Testis (tissue), 2 donors: ENCODE measurements at regions not wholly inside any gene's neighbourhood (a gene's known extent, or its start where the extent isn't known, plus 50 kb on each side); places are given as distances from the start of the nearest gene placed in this dataset.

Source experiments
- DNase-seq: peaks from one replicate; pipeline ENCODE4 v3.0.0-alpha.2; 2019
- H3K27ac ChIP-seq, 2 donors: fragments of 200-600 bp; sonication (generic); one replicate each; pipeline ENCODE4 v1.5.1; 2019
- H3K27me3 ChIP-seq: fragments of 200-600 bp; sonication (generic); one replicate; pipeline ENCODE4 v1.5.1; 2019
- H3K36me3 ChIP-seq: fragments of 200-600 bp; sonication (generic); one replicate; pipeline ENCODE4 v1.5.1; 2017; ENCODE audit warnings: low read depth; ENCODE audit errors: missing control alignments
- H3K4me1 ChIP-seq: fragments of 200-600 bp; sonication (generic); one replicate; pipeline ENCODE4 v1.5.1; 2019
- H3K4me3 ChIP-seq, 2 donors: fragments of 200-600 bp; sonication (generic); one replicate each; pipeline ENCODE4 v1.5.1; 2017 to 2019
- H3K9me3 ChIP-seq: fragments of 200-600 bp; sonication (generic); one replicate; pipeline ENCODE4 v1.5.1; 2017
- POLR2A ChIP-seq: fragments of 450-650 bp; IDR thresholded peaks from one replicate; pipeline ENCODE4 v1.6.1; 2017; ENCODE audit warnings: antibody characterized with exemption, mild to moderate bottlenecking, moderate library complexity
- WGBS, 2 donors: methylation state at CpG; one replicate each; pipeline ENCODE4 v1.1.5; 2018; 5-methylcytosine and 5-hydroxymethylcytosine counted together
- intact Hi-C: fragments of 100-400 bp; cut with DNase I; formaldehyde crosslinking; loops from one replicate; pipeline ENCODE4 v1.15.1; 2023; ENCODE audit warnings: low total_unique reads
- TF ChIP-seq, protein P1 (sequence below), 3 experiments: fragments of 450-650 bp in 2 of 3; fragments of 200-600 bp in 1 of 3; sonication (generic) in 1 of 3; IDR thresholded peaks; one replicate each; pipeline ENCODE4 v1.5.1; 2016 to 2019; ENCODE audit warnings: antibody characterized with exemption in 3 of 3, mild to moderate bottlenecking in 2 of 3, moderate library complexity in 1 of 3

DNA sequence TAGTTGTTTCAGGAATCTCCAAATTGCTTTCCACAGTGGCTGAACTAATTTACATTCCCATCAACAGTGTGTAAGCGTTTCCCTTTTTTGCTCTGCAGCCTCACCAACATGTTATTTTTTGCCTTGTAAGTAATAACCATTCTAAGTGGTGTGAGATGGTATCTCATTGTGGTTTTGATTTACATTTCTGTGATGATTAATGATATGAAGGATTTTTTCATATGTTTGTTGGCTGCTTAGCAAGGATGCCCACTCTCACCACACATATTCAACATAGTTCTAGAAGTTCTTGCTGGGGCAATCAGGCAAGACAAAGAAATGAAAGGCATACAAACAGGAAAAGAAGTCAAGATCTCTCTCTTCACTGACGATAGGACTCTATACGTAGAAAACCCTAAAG lies 472.4 kb downstream of the ZNF674 start:
- Histone ChIP-seq H3K27me3 (no peaks in the 10 kb centered on the region), H3K4me3 (no peak overlapping the region), H3K27ac (no peak overlapping the region), H3K4me1 (no peaks in the 10 kb centered on the region), H3K9me3 (no peaks in the 10 kb centered on the region), H3K36me3 (no peaks in the 10 kb centered on the region)
- intact Hi-C loops: no loop called here
- 86 to 89% methylated on average over 3 of the region's 3 CpGs for WGBS, 2 donors
- no peak for TF ChIP-seq POLR2A
- TF ChIP-seq, protein P1, sequence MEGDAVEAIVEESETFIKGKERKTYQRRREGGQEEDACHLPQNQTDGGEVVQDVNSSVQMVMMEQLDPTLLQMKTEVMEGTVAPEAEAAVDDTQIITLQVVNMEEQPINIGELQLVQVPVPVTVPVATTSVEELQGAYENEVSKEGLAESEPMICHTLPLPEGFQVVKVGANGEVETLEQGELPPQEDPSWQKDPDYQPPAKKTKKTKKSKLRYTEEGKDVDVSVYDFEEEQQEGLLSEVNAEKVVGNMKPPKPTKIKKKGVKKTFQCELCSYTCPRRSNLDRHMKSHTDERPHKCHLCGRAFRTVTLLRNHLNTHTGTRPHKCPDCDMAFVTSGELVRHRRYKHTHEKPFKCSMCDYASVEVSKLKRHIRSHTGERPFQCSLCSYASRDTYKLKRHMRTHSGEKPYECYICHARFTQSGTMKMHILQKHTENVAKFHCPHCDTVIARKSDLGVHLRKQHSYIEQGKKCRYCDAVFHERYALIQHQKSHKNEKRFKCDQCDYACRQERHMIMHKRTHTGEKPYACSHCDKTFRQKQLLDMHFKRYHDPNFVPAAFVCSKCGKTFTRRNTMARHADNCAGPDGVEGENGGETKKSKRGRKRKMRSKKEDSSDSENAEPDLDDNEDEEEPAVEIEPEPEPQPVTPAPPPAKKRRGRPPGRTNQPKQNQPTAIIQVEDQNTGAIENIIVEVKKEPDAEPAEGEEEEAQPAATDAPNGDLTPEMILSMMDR (IDR thresholded peaks at IDR 0.05): no peak
- no peak for DNase-seq

DNA sequence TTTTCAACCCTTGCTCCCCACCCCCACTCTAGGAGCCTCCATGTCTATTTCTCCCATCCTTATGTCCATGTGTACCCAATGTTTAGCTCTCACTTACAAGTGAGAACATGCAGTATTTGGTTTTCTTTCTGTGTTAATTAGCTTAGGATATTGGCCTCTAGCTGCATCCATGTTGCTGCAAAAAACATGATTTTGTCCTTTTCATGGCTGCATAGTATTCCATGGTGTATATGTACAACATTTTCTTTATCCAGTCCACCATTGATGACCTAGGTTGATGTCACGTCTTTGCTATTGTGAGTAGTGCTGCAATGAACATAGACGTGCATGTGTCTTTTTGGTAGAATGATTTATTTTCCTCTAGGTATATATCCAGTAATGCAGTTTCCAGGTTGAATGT lies 472.8 kb downstream of the ZNF674 start:
- intact Hi-C loops: no loop called here
- Histone ChIP-seq H3K4me1 (no peaks in the 10 kb centered on the region), H3K27ac (no peak overlapping the region), H3K4me3 (no peak overlapping the region), H3K27me3 (no peaks in the 10 kb centered on the region), H3K36me3 (no peaks in the 10 kb centered on the region), H3K9me3 (no peaks in the 10 kb centered on the region)
- WGBS, 2 donors: 66 to 77% methylated on average over 2 of the region's 2 CpGs
- TF ChIP-seq, protein P1 (IDR thresholded peaks at IDR 0.05): no peak
- TF ChIP-seq POLR2A: no peak
- no peak for DNase-seq

DNA sequence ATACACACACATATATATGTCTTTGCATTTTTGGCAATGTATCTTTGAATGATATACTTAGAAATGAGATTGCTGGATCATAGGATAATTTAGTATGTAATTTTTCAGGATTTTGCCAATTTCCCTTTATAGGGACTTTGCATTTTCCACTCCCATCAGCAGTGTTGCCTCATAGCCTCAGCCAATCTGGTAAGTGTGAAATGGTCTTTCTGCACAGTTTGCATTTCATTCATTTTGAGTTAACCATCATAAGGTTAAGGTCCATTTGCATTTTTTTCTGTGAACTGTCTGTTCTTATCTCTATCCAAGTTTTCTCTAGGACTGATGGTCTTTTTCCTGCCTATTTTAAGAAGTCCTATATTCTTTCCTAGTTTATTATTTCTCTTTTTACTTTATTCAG lies 474.8 kb downstream of the ZNF674 start:
- intact Hi-C loops: no loop called here
- no peaks in the 10 kb centered on the region for H3K27me3 ChIP-seq
- DNase-seq: no peak
- H3K4me3 ChIP-seq: no peak overlapping the region
- H3K9me3 ChIP-seq: no peaks in the 10 kb centered on the region
- H3K27ac ChIP-seq: no peak overlapping the region
- TF ChIP-seq, protein P1 (IDR thresholded peaks at IDR 0.05): no peak
- TF ChIP-seq POLR2A: no peak
- H3K4me1 ChIP-seq: no peaks in the 10 kb centered on the region
- H3K36me3 ChIP-seq: no peaks in the 10 kb centered on the region

DNA sequence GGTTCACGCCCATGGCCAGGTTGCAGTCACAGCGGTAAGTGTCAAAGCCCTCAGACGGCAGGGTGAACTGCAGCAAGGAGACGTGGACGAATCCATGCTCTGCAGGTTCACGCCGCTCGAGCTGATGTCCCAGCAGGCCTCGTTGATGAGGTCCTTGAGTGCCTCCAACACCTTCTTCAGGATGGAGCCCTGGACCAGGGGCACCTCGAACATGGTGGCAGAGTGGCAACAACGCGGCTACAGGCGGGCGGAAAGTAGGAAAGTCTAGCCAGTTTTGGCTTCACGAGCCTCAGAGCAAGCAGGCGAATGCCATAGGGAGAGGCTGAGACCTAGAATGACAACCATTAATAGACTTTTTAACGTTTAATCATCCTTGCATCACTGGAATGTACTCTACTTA lies 485.9 kb downstream of the ZNF674 start:
- 91 to 94% methylated on average over 17 of the region's 17 CpGs for WGBS, 2 donors
- intact Hi-C loops: no loop called here

DNA sequence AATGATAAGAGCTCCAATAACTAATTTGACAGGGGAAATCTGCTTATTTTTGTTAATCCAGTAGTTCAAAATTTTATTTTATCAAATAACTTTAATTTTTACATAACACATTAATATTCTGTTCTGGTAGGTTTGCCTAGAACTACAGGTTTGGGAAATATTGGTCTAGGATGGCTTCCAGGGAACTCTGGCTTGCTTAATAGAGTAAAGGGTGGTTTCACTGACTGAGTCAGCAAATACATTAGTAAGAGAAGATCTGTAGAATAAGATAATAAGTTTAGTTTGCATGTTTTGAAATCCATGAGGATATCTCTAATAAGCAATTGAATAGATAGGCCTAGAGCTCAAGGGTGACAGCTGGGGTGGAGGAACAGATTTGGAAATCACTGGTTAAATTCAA lies 500.7 kb downstream of the ZNF674 start:
- H3K27ac ChIP-seq: no peak overlapping the region
- intact Hi-C loops: no loop called here
- DNase-seq: no peak
- TF ChIP-seq POLR2A: no peak
- TF ChIP-seq, protein P1 (IDR thresholded peaks at IDR 0.05): no peak
- H3K36me3 ChIP-seq: no peaks in the 10 kb centered on the region
- no peaks in the 10 kb centered on the region for H3K4me1 ChIP-seq
- H3K27me3 ChIP-seq: no peaks in the 10 kb centered on the region
- no peak overlapping the region for H3K4me3 ChIP-seq
- no peaks in the 10 kb centered on the region for H3K9me3 ChIP-seq

More for the DNA sequence above, 485.9 kb downstream of the ZNF674 start:
- Histone ChIP-seq H3K27ac (no peak overlapping the region), H3K4me1 (no peaks in the 10 kb centered on the region), H3K27me3 (no peaks in the 10 kb centered on the region), H3K9me3 (no peaks in the 10 kb centered on the region), H3K4me3 (no peak overlapping the region), H3K36me3 (no peaks in the 10 kb centered on the region)
- no peak for DNase-seq
- TF ChIP-seq POLR2A: no peak
- TF ChIP-seq, protein P1 (IDR thresholded peaks at IDR 0.05): no peak
